GM12892 (cell line): ENCODE measurements at regions not wholly inside any gene's neighbourhood (a gene's known extent, or its start where the extent isn't known, plus 50 kb on each side); places are given as distances from the start of the nearest gene placed in this dataset.

Experiments
- DNase-seq: peaks from one replicate; pipeline ENCODE4 v3.0.0; 2011; ENCODE audit not compliant: insufficient read length
- FAIRE-seq: peaks from 2 replicates; lab custom pipeline; 2011; peaks lifted over from hg19 to GRCh38; lab: Jason Lieb, UNC
- POLR2A ChIP-seq: IDR thresholded peaks from 2 replicates; pipeline ENCODE4 v1.6.1; 2011; ENCODE audit warnings: low read depth, low read length, control low read depth
- POLR2AphosphoS5 ChIP-seq: IDR thresholded peaks from 2 replicates; pipeline ENCODE4 v1.6.1; 2011; ENCODE audit warnings: low read depth, low read length, control low read depth
- TAF1 ChIP-seq: IDR thresholded peaks from 2 replicates; pipeline ENCODE4 v1.6.1; 2011; ENCODE audit warnings: low read depth, mild to moderate bottlenecking, control low read depth, low read length, borderline replicate concordance

DNA sequence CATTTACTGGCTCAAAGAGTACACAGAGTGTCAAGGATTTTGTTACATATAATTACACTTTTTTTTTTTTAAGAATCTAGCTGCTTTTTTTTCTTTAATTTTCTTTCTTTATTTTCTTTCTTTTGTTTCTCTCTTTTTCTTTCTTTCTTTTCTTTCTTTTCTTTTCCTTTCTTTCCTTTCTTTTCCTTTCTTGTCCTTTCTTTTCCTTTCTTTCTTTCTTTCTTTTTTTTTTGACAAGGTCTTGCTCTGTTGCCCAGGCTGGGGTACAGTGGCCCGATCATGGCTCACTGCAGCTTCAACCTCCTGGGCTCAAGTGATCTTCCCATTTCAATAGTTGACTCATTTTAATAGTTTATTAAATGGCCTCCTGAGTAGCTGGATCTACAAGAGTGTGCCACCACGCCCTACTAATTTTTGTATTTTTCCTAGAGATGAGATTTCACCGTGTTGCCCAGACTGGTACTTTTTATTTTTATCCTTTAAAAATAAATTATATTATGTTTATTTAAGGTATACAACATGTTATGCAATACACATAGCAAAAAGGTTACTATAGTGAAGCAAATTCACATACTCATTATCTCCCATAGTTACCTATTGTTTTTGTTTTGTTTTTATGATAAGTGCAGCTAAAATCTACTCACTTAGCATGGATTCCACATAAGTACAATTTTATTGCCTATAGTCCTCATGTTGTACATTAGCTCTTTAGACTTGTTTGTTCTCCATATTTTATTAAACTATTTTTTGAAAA is 381.5 kb upstream of the KLF4 start:
- no peak for TF ChIP-seq POLR2A
- no peak for TF ChIP-seq POLR2AphosphoS5
- no peak for TF ChIP-seq TAF1
- no peak for FAIRE-seq
- no peak for DNase-seq

DNA sequence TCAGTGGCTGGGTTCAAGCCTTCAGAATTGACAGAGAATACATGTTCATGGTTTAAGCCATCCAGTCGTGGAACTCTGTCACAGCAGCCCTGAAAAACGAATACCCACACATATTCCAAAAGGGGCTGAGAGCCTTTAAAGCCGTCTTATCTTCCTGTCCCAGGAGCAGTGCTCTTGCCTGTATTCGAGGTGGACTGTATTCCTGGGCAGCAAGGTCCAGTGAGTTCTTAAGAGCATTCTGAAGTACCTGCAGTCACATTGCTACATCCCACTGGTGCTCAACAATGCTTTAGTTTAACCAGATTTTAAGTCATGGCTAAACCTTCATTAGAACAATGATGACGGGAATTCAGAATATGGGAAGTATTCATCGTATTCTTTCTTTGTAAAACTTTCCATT is 380.7 kb upstream of the KLF4 start:
- no peak for DNase-seq
- no peak for FAIRE-seq
- no peak for TF ChIP-seq POLR2AphosphoS5
- TF ChIP-seq TAF1 = no peak
- no peak for TF ChIP-seq POLR2A

DNA sequence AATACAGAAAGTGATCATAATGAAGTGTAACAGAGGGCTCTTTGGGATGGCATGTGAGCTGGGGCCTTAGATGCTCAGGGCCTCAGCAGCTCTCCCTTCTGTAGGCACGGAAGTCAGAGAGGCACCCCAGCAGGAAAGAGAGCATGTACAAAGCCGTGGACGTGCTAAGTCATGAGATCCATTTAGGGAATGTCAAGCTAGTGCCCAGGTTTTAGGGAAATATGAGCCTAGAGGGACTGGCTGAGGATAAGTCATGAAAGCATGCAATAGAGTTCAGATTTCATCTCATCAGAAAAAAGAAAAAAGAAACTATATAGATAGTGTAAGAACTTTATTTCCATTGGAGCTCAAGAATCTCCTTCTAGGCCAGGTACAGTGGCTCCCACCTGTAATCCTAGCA is 379.5 kb upstream of the KLF4 start:
- TF ChIP-seq TAF1 = no peak
- TF ChIP-seq POLR2AphosphoS5 = no peak
- no peak for TF ChIP-seq POLR2A
- DNase-seq (no peak), FAIRE-seq (no peak)

DNA sequence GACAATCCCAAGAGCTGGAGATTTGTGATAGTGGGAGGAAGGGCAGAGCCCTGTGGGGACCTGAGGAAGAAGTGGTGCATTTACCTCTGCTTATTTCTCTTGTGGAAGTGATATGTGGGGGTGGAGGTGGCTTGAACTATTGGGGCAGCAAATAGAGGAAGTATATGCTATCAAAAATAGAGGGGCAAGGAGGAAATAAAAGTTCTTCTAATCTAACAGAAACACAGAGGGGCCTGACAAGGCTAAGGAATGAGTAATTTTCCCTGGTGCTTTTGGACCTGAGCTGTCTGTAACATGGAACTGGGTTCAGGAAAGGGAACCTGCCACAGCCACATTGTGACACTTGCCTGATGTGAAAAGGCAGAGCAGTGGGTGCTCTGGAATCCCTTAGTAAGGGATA is 378.6 kb upstream of the KLF4 start:
- TF ChIP-seq POLR2AphosphoS5 = no peak
- no peak for TF ChIP-seq TAF1
- TF ChIP-seq POLR2A = no peak
- no peak for FAIRE-seq
- DNase-seq = no peak

DNA sequence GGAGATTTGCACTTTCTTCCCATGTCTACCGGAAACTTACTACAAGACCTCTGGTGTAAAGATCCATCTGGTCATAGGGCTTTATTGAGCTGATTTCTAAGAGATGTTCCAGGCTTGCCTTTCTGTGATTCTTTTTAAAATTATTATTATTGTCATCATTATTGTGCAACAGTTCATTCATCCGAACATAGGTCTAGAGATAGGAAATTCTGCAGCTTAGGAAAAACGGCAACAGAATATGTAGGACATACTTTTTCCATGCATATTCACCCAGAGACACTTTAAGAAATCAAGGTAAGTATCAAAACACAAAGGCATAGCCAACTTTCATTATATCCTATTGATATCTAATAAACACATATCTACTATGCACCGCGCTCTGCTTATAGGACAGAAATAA is 378.2 kb upstream of the KLF4 start:
- DNase-seq (no peak), FAIRE-seq (no peak)
- TF ChIP-seq POLR2A = no peak
- TF ChIP-seq TAF1 = no peak
- no peak for TF ChIP-seq POLR2AphosphoS5

DNA sequence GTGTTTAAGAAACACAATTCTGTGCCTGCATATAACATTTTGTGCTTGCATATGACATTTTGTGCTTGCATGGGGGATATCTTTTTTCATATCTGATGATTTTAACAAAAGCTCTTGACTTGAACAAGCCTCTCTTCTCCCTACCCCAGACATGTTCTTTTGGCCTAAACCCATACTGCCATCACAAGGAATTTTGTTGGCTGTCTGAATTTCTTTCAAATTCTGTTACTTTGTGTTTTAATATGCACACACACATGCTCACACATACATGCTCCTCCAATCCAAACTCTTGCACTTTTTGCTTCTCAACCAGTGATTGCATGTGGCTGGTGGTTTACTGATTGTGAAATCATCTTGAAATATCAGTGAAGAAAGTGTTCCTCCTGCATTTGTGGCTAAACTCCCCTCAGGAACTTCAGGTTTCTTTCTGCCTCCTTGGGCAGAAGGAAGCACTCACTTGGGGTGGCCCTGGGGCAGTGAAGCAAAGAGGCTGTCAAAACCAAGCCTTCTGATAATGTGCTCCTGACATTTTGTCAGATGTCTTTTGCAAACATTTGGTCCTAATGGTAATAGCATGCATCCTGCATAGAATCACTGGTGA is 377.2 kb upstream of the KLF4 start:
- no peak for DNase-seq
- no peak for FAIRE-seq

DNA sequence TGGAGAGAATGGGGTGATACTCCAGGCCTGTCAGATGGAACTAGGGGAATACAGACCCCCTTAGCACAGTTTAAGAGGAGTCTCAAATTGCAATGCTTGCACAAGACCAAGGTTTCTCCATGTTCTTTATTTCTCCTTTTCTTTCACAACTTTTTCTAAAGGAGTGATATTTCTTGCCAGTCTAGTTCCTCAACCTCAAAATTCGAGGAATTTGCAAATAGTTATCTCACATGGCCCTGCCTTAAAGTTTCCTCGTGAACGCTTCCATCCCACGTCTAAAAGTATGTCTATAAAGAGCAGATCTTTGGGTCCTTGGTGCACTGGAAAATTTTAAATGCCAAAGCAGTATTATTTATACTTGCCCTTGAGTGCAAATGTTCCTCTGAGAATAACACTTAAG is 373.8 kb upstream of the KLF4 start:
- no peak for DNase-seq
- no peak for TF ChIP-seq TAF1
- TF ChIP-seq POLR2AphosphoS5 = no peak
- TF ChIP-seq POLR2A = no peak

More for the DNA sequence above, 377.2 kb upstream of the KLF4 start:
- no peak for TF ChIP-seq TAF1
- TF ChIP-seq POLR2A = no peak
- no peak for TF ChIP-seq POLR2AphosphoS5

DNA sequence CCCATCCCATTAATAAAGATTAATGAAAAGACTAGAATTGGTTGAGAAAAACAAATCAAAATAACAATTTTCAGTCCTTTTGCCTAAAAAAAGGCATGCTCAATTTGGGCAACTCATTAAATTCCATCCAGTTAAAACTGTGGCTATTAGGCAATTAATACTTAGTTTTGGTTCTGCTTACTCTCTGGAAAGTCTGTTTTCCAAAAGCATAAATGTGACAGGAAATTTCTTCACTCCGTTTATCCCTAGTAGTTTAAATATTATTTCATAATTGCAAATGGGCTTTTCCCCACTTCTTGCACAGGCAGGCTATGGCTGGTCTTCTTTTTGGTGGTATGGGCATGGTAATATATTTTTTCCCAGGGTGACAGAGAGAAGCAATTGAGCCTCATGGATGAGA is 373.3 kb upstream of the KLF4 start:
- no peak for DNase-seq
- TF ChIP-seq TAF1 (no peak), POLR2A (no peak), POLR2AphosphoS5 (no peak)
- no peak for FAIRE-seq

More for the DNA sequence above, 373.8 kb upstream of the KLF4 start:
- no peak for FAIRE-seq

DNA sequence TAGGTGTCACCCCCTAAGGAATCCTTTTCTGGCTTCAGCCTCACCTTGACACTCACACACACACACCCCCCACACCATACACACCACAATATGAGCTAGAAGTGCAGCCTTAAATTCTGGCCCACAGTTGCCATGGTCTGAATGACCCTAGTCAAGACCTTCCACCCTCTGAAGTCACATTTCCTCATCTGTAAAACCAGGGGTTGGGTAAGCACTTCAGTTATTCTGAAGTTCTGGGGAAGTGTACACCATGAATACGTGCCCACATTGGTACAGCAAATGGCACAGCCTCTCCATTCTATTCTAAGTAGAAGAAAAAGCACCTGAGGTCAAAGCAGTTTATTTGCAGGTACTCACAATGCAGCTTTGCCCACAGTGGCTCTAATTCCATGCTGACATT is 372.8 kb upstream of the KLF4 start:
- TF ChIP-seq POLR2AphosphoS5 = no peak
- TF ChIP-seq POLR2A = no peak
- TF ChIP-seq TAF1 = no peak
- FAIRE-seq (no peak), DNase-seq (no peak)

DNA sequence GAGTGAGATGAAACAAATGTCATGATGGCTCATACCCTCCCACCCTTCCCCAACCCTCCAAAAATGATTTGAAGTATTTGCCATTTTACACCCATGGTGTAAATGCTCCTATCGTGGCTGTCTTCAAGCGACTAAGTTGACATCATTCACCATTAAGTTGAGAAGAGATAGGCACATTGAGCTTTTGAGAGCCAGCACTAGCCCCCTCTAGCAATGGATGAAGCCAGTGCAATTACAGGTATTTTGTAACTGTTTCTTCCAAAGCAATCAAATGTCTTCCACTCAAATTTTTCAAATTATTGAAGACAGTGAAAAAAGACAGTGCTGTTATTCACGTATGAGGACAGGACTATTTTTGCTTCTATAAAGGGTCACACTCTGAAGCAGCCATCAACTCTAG is 371.5 kb upstream of the KLF4 start:
- DNase-seq (no peak), FAIRE-seq (no peak)

DNA sequence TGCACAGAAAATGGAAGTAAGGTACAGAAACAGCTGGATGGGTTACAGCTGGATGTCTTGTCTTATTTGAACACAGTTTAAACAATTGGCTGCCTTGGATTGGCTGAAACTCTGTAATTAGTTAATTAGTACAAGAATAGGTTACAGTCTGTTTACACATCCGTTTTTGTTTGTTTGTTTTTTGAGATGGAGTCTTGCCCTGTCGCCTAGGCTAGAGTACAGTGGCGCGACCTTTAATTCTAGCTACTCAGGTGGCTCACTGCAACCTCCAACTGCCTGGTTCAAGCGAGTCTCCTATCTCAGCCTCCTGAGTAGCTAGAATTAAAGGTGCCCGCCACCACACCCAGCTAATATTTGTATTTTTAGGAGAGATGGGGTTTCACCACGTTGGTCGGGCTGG is 368.7 kb upstream of the KLF4 start:
- DNase-seq (no peak), FAIRE-seq (no peak)
- TF ChIP-seq TAF1 (no peak), POLR2A (no peak), POLR2AphosphoS5 (no peak)

More for the DNA sequence above, 371.5 kb upstream of the KLF4 start:
- TF ChIP-seq POLR2A (no peak), TAF1 (no peak), POLR2AphosphoS5 (no peak)

DNA sequence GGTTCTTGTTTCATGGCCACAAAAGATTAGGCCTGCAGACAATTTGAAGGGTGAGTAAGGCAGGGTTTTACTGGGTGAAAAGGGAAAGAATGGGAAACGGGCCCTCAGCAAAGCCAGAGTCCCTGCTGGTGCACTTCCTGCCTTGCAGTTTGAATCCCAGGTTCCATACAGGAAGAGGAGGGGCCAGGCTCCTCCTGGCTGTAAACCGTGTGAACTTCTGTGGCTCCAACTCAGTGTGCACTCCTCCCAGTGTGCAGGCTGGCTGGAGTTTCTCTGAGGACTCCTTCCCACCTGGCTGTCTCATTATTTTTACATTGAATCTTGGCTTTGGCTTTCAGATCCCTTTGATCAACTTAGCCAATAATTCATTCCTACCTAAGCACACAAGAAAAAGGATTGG is 367.1 kb upstream of the KLF4 start:
- FAIRE-seq = no peak
- TF ChIP-seq POLR2A (no peak), TAF1 (no peak), POLR2AphosphoS5 (no peak)

DNA sequence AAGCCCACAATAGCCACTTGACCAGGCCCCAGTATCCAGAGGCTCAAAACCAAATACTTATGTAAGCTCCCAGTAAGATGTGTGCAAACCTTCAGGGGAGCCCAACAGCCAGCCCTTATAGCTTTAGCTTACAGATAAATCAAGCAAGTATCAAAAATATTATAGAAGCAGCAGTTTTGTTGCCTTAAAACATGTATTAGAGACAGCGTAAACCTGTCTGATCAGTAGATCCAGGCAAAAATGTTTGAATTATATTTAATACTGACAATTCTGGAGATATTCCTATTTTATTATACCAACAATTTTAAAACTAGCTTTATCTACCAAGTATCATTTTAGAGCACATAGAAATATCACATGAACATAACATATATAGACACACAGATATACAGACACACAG is 365.6 kb upstream of the KLF4 start:
- FAIRE-seq (no peak), DNase-seq (no peak)
- no peak for TF ChIP-seq TAF1
- no peak for TF ChIP-seq POLR2AphosphoS5
- TF ChIP-seq POLR2A = no peak

More for the DNA sequence above, 367.1 kb upstream of the KLF4 start:
- DNase-seq = no peak
